GM10248 (cell line): ENCODE measurements at regions not wholly inside any gene's neighbourhood (a gene's known extent, or its start where the extent isn't known, plus 50 kb on each side); places are given as distances from the start of the nearest gene placed in this dataset.

Source experiments
- CTCF ChIA-PET: fragments of 300-600 bp; sonication (Branson Sonifier 250); formaldehyde crosslinking; extraction: SDS; loops from one replicate; lab custom pipeline; 2021; ENCODE audit warnings: antibody characterized with exemption; lab: Yijun Ruan, JAX
- POLR2A ChIA-PET: fragments of 350-650 bp; sonication (Branson Sonifier 250); formaldehyde crosslinking; extraction: SDS; loops from one replicate; lab custom pipeline; 2020; ENCODE audit warnings: antibody characterized with exemption; lab: Yijun Ruan, JAX
- DNase-seq: peaks from one replicate; pipeline ENCODE4 v3.0.0; 2012; ENCODE audit errors: extremely low spot score
- TF ChIP-seq, protein P1 (sequence below): IDR thresholded peaks from 2 replicates; pipeline ENCODE4 v1.5.1; 2012; ENCODE audit warnings: mild to moderate bottlenecking, low read depth; ENCODE audit errors: extremely low read depth, missing control alignments, control extremely low read depth

DNA sequence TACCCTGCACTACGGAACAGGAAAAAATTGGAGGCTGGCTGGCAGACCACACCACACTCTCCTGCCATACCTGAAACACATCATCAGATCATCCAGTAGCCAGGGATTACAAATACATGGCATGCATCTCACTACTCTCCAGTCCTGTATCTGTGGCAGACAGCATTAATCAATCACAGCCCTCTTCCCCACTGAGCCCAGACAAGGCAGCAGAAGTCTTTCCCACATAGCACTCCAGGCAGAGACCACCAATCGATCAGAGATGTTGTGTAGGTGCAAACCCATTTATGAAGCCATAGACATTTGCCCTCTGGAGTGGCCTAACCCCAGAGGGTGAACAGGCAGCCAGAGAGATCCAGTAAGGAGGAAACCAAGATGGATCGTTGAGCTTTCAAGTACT, 410.9 kb upstream of the PROK2 start:
- POLR2A ChIA-PET: no interaction called here
- no peak for DNase-seq
- CTCF ChIA-PET: interaction anchor here (1.5 to 1.8 kb wide), 3 partner anchors 15 to 320 kb away, joined by 3 to 4 read pairs (median 4); no protein-coding TSS in a partner anchor
- TF ChIP-seq, protein P1, sequence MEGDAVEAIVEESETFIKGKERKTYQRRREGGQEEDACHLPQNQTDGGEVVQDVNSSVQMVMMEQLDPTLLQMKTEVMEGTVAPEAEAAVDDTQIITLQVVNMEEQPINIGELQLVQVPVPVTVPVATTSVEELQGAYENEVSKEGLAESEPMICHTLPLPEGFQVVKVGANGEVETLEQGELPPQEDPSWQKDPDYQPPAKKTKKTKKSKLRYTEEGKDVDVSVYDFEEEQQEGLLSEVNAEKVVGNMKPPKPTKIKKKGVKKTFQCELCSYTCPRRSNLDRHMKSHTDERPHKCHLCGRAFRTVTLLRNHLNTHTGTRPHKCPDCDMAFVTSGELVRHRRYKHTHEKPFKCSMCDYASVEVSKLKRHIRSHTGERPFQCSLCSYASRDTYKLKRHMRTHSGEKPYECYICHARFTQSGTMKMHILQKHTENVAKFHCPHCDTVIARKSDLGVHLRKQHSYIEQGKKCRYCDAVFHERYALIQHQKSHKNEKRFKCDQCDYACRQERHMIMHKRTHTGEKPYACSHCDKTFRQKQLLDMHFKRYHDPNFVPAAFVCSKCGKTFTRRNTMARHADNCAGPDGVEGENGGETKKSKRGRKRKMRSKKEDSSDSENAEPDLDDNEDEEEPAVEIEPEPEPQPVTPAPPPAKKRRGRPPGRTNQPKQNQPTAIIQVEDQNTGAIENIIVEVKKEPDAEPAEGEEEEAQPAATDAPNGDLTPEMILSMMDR: no peak

DNA sequence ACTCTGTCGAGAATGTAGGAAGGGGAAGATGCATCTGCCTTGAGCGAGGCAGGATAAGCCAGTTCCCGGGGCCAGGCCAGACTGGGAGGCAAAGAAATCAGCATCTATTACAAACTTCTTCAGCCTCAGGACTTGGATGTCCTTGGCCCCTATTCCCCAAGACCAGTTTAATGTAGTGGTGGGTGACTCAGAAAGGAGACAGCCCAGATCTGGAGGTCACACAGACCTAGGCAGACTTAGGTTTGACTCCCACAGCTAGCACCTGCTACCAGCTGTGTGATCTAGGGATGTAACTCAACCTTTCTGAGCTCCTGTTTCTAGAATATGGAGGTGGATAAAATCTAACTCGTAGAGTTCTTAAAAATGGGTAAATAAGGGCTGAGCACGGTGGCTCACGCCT, 409.5 kb upstream of the PROK2 start:
- POLR2A ChIA-PET: no interaction called here
- TF ChIP-seq, protein P1: no peak
- CTCF ChIA-PET: interaction anchor here (0.7 to 1.5 kb wide), 2 partner anchors 14 to 22 kb away, joined by 4 read pairs; no protein-coding TSS in a partner anchor
- DNase-seq: no peak

DNA sequence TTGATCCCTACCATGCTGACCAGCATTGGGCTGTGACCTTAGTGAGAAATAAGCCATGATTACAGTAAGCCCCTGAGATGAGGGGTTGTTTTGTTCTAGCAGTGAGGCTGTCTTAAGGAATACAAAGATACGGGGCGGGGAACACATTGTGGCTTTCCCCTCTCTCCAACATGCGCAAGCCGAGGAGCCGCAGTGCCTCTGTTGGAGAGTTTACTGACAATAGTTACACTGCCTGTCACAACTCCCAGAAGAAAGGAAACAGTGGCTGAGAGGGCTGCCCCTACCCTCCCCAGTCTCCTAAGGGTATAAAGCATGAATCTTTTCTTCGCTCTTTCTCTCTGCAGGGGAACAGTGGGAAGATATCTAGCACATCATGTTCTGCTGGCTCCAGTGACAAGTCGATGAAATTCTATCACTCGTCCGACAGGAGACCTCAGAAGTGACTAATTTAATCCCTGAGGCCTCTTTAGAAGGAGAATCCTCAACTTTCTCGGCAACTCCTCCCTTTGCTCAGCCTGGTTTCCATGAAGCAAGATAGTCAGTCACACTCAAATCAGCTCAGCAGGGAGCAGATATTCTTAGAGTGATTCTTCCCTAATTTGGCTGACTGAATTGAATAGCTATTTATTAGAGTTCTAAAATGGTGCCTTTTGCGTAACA, 409.0 kb upstream of the PROK2 start:
- POLR2A ChIA-PET: no interaction called here
- TF ChIP-seq, protein P1: no peak
- CTCF ChIA-PET: interaction anchor here (0.7 kb wide), 1 partner anchor 22 kb away, joined by 4 read pairs; no protein-coding TSS in a partner anchor
- no peak for DNase-seq

DNA sequence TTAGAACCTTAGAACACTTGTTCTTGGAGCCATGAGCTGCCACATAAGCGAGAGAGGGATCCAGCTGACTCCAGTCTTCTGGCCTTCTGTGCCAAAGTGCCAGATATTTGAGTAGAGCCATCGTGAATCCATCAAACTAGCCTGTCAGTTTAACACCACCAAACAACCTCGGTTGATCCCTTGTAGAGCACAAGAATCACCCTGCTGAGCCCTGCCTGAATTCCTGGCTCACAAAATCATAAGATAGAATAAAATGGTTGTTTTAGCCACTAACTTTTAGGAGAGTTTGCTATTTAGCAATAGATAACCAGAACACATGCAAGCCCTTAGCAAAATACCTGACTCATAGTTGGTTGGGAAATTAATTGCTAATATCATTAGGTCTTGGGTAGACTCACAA, 407.6 kb upstream of the PROK2 start:
- TF ChIP-seq, protein P1: no peak
- ChIA-PET CTCF (interaction anchor here (1.5 kb wide), 1 partner anchor 48 kb away, joined by 3 read pairs; no protein-coding TSS in a partner anchor), POLR2A (no interaction called here)
- no peak for DNase-seq

DNA sequence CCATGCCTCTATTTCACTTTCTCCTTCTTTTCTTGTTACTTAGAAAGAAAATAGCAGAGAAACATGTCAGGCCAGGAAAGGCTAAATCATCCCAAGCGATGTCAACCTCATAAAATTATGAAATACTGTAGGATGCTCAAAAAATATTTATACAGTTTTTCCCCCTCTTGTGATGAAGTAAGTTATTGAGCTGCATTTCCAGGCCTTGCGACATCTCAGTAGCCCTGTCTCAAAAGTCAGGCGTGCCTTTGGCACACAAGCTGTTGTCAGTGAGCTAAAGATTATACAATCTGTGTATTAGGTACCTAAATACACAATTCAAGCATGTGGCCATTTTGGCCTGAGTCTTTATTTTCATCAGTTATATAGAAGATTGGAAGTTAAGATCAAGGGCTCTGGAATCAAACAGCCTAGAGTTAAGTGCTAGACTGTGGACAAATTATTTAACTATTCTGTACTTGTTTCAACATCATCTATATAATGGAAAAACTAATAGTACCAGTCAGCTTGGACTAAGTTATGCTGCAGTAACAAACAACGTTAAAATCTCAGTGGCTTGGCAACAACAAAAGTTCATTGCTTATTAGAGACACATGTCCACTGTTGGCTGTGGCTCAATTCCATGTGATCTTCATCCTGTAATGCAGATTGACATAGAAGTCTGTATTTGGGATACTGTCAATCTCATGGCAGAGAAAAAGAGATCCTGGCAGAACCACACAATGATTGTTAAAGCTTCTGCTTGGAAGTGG, 406.4 kb upstream of the PROK2 start:
- TF ChIP-seq, protein P1: no peak
- ChIA-PET POLR2A (no interaction called here), CTCF (interaction anchor here (1.0 to 1.5 kb wide), 3 partner anchors 9 to 108 kb away, joined by 3 read pairs; no protein-coding TSS in a partner anchor)
- DNase-seq: no peak

DNA sequence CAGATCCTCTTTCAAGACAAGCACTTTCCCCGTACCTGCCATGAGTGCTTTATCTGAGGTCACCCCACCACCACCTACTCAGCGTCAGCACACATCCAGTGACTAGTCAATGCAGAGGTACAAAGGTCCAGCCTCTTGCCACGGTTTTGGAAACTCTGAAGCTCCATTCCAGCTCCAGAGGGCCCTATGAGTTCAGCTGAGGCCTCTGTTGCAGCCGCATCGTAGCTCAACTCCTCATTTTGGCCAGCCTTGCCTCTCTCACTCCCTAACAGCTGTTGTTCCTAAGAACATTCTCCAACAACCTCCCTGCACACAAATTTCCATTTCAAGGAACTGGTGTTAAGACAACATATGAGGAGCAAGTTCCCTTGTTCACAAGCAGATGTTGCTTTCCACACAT, 405.1 kb upstream of the PROK2 start:
- TF ChIP-seq, protein P1: no peak
- CTCF ChIA-PET: interaction anchor here (0.7 to 1.7 kb wide), 5 partner anchors 10 to 145 kb away, joined by 3 to 4 read pairs (median 3); no protein-coding TSS in a partner anchor
- no peak for DNase-seq
- POLR2A ChIA-PET: no interaction called here
